HepG2 (cell line): ENCODE measurements at regions not wholly inside any gene's neighbourhood (a gene's known extent, or its start where the extent isn't known, plus 50 kb on each side); places are given as distances from the start of the nearest gene placed in this dataset.

Experiments
- ATAC-seq: fragments of 200-7000 bp; cut with Tn5 transposase; 3 replicates; pipeline ENCODE4 v1.9.1; 2020; ENCODE audit warnings: mild to moderate bottlenecking, moderate library complexity
- BruUV-seq: library from RNA; stranded (reverse); fragments of 400-500 nt; replicated peaks from 2 replicates; lab custom pipeline; 2021; lab: Mats Ljungman, UMichigan
- CTCF ChIA-PET: fragments of 300-600 bp; formaldehyde crosslinking; extraction: SDS; loops from one replicate; lab custom pipeline; 2021; ENCODE audit warnings: low total read pairs, inconsistent platforms, low intra/inter-chr PET ratio; lab: Yijun Ruan, JAX
- POLR2A ChIA-PET: fragments of 350-600 bp; sonication (Branson Sonifier 250); formaldehyde crosslinking; loops from one replicate; lab custom pipeline; 2020; ENCODE audit warnings: antibody characterized with exemption, inconsistent platforms; lab: Yijun Ruan, JAX
- DNase-seq: peaks from one replicate; pipeline ENCODE4 v3.0.0-alpha.2; 2015; ENCODE audit warnings: low spot score
- FAIRE-seq: peaks from 3 replicates; lab custom pipeline; 2011; peaks lifted over from hg19 to GRCh38; lab: Jason Lieb, UNC
- H2AFZ ChIP-seq: one replicate; pipeline ENCODE4 v1.6.1; 2011; ENCODE audit warnings: low read length, inconsistent platforms
- H3K27ac ChIP-seq: fragments of 300-600 bp; 3 replicates; pipeline ENCODE4 v1.8.0; 2011; ENCODE audit warnings: mixed run types, mild to moderate bottlenecking, mixed read lengths, low read length, inconsistent platforms; ENCODE audit not compliant: insufficient read depth; ENCODE audit errors: extremely low read length
- H3K27me3 ChIP-seq, 2 experiments: fragments of 200-600 bp in 1 of 2; 2 replicates in 1 of 2; 3 replicates in 1 of 2; pipeline versions ENCODE4 v1.6.0 to v1.8.0; 2011; ENCODE audit warnings: low read length in 2 of 2, mild to moderate bottlenecking in 2 of 2, moderate library complexity in 2 of 2, inconsistent platforms in 1 of 2; ENCODE audit not compliant: insufficient read depth in 2 of 2, control insufficient read depth in 1 of 2
- H3K36me3 ChIP-seq, 2 experiments: fragments of 200-600 bp in 1 of 2; replicated peaks in 1 of 2; 2 replicates in 1 of 2; 3 replicates in 1 of 2; pipeline versions ENCODE4 v1.5.1 to v1.8.0; 2011; ENCODE audit warnings: low read length in 2 of 2, inconsistent platforms in 1 of 2; ENCODE audit not compliant: insufficient read depth in 2 of 2, control insufficient read depth in 1 of 2
- H3K4me1 ChIP-seq: 2 replicates; pipeline ENCODE4 v1.5.1; 2012; ENCODE audit warnings: low read length, inconsistent platforms; ENCODE audit not compliant: insufficient read depth
- H3K4me2 ChIP-seq: 2 replicates; pipeline ENCODE4 v1.6.0; 2011; ENCODE audit warnings: low read depth, low read length, inconsistent platforms
- H3K4me3 ChIP-seq, 3 experiments: fragments of 200-600 bp in 1 of 3; sonication (generic), shearing (Covaris generic) in 1 of 3; replicated peaks in 1 of 3; 2 replicates each; pipeline ENCODE4 v1.5.1; 2011 to 2016; ENCODE audit warnings: low read length in 3 of 3, inconsistent platforms in 2 of 3, low read depth in 2 of 3, mild to moderate bottlenecking in 2 of 3, control low read depth in 1 of 3, mixed read lengths in 1 of 3; ENCODE audit not compliant: insufficient read depth in 1 of 3
- H3K79me2 ChIP-seq: one replicate; pipeline ENCODE4 v1.6.1; 2011; ENCODE audit warnings: low read length, inconsistent platforms; ENCODE audit not compliant: insufficient read depth
- H3K9ac ChIP-seq: 2 replicates; pipeline ENCODE4 v1.6.0; 2011; ENCODE audit warnings: mild to moderate bottlenecking, low read depth, low read length, inconsistent platforms; ENCODE audit not compliant: insufficient read depth
- H3K9me3 ChIP-seq: 2 replicates; pipeline ENCODE4 v1.5.1; 2012; ENCODE audit warnings: mild to moderate bottlenecking, low read length
- H4K20me1 ChIP-seq: 2 replicates; pipeline ENCODE4 v1.6.0; 2011; ENCODE audit warnings: inconsistent platforms, mild to moderate bottlenecking, low read length, moderate library complexity; ENCODE audit not compliant: insufficient read depth
- AKAP8 ChIP-seq: sonication (generic); formaldehyde crosslinking; IDR thresholded peaks from 2 replicates; pipeline ENCODE4 v1.5.1; 2020; ENCODE audit warnings: mild to moderate bottlenecking, missing genetic modification reagents
- ATF1 ChIP-seq: IDR thresholded peaks from 2 replicates; pipeline ENCODE4 v1.6.1; 2016; ENCODE audit warnings: mild to moderate bottlenecking, control low read depth
- CENPBD1 ChIP-seq: sonication (generic); formaldehyde crosslinking; IDR thresholded peaks from 2 replicates; pipeline ENCODE4 v1.8.0; 2022; ENCODE audit warnings: missing genetic modification reagents, low read depth, mild to moderate bottlenecking, borderline replicate concordance
- ELF3 ChIP-seq: IDR thresholded peaks from 2 replicates; pipeline ENCODE4 v1.6.1; 2016; ENCODE audit warnings: missing genetic modification reagents, missing compliant biosample characterization
- NR3C1 ChIP-seq: sonication (generic); formaldehyde crosslinking; IDR thresholded peaks from 2 replicates; pipeline ENCODE4 v1.4.0; 2020; ENCODE audit warnings: missing genetic modification reagents
- SNRNP70 ChIP-seq: fragments of 200-400 bp; formaldehyde crosslinking; IDR thresholded peaks from 2 replicates; pipeline ENCODE4 v1.6.1; 2017; ENCODE audit warnings: mild to moderate bottlenecking, low read depth, low read length, moderate library complexity
- ZBTB25 ChIP-seq: IDR thresholded peaks from 2 replicates; pipeline ENCODE4 v1.6.1; 2018; ENCODE audit warnings: missing genetic modification reagents
- ZNF230 ChIP-seq: sonication (generic); formaldehyde crosslinking; IDR thresholded peaks from 2 replicates; pipeline ENCODE4 v1.4.0; 2020; ENCODE audit warnings: mild to moderate bottlenecking, missing genetic modification reagents
- ZNF407 ChIP-seq: sonication (generic); formaldehyde crosslinking; IDR thresholded peaks from one replicate; pipeline ENCODE4 v1.5.1; 2020; ENCODE audit warnings: mild to moderate bottlenecking, missing genetic modification reagents; ENCODE audit errors: not compliant biosample characterization
- ZNF430 ChIP-seq: sonication (generic); formaldehyde crosslinking; IDR thresholded peaks from 2 replicates; pipeline ENCODE4 v1.9.0; 2021; ENCODE audit warnings: mild to moderate bottlenecking, missing genetic modification reagents
- ZNF674 ChIP-seq: sonication (generic); formaldehyde crosslinking; IDR thresholded peaks from 2 replicates; pipeline ENCODE4 v1.5.0; 2020; ENCODE audit warnings: low read depth, mild to moderate bottlenecking, missing genetic modification reagents
- WGBS: methylation state at CpG from one replicate; pipeline ENCODE4 v1.1.6; 2017; ENCODE audit warnings: low lambda C conversion rate; 5-methylcytosine and 5-hydroxymethylcytosine counted together
- in situ Hi-C: cut with HindIII; loops from 2 replicates; pipeline ENCODE4 v1.10.0; 2017; ENCODE audit warnings: low pct_unique_long_range_greater_than_20kb; ENCODE audit not compliant: extremely low pct_ligation_motif_present
- intact Hi-C: fragments of 100-400 bp; cut with micrococcal nuclease; formaldehyde crosslinking; loops from one replicate; pipeline ENCODE4 v1.10.0; 2022; ENCODE audit not compliant: unreplicated experiment

GRCh38 chr2:144982481-144982880, 462.6 kb upstream of the ZEB2 start:
- POLR2A ChIA-PET: no interaction called here
- no peak for TF ChIP-seq ZBTB25
- TF ChIP-seq ZNF674: no peak
- no peak for TF ChIP-seq ZNF230 (CRISPR knock-in tag)
- no peak for TF ChIP-seq SNRNP70
- TF ChIP-seq ZNF407: no peak
- TF ChIP-seq CENPBD1 (CRISPR knock-in tag): no peak
- TF ChIP-seq ELF3 (CRISPR knock-in tag): no peak
- TF ChIP-seq NR3C1 (CRISPR knock-in tag): no peak
- no peak for TF ChIP-seq ATF1 (CRISPR knock-in tag)
- no peak for TF ChIP-seq AKAP8
- no peak for TF ChIP-seq ZNF430
- TF ChIP-seq, all 625 proteins: peak for 0
- no peak for DNase-seq
- Histone ChIP-seq H3K36me3 (no peaks in the 10 kb centered on the region), H3K79me2 (no peaks in the 10 kb centered on the region), H3K9ac (no peak overlapping the region), H4K20me1 (no peaks in the 10 kb centered on the region), H3K4me3 (no peak overlapping the region), H3K9me3 (no peaks in the 10 kb centered on the region), H3K27me3 (no peaks in the 10 kb centered on the region), H2AFZ (no peak overlapping the region), H3K4me2 (no peak overlapping the region), H3K4me1 (no peaks in the 10 kb centered on the region), H3K27ac (no peak overlapping the region)
- 6% methylated on average over 2 of the region's 2 CpGs for WGBS
- no TSS peak for BruUV-seq
- no peak for ATAC-seq
- no peak for FAIRE-seq
- in situ Hi-C loops (no loop called here), intact Hi-C loops (no loop called here)
- CTCF ChIA-PET: no interaction called here
